ENCODE measurements at regions not wholly inside any gene's neighbourhood (a gene's known extent, or its start where the extent isn't known, plus 50 kb on each side); places are given as distances from the start of the nearest gene placed in this dataset.

DNA sequence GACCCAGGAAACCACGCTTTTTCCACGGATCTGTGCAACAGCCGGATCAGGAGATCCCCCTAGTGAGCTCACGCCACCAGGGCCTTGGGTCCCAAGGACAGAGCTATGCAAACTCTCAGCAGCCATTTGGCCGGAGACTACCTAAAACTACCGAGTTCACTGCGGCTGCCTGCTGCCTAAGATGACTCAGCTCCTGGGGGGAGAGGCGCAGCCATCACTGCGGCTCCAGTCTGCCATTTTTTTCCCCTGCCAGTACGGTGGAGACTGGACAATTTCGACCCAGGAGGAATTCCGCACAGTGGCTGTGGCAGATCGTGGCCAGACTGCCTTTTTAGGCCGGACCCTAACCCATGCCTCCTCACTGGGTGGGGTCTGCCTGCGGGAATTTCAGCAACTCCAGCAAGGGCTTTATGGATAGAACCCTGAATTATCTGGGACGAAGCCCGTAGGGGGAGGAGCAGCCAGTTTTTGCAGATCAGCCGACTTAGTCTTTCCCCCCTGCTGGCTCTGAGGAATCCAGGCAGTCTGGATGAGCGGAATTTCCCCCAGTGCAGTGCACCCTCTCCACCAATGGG lies 424.9 kb upstream of the UBE2E3 start:
- TF ChIP-seq, protein P1, sequence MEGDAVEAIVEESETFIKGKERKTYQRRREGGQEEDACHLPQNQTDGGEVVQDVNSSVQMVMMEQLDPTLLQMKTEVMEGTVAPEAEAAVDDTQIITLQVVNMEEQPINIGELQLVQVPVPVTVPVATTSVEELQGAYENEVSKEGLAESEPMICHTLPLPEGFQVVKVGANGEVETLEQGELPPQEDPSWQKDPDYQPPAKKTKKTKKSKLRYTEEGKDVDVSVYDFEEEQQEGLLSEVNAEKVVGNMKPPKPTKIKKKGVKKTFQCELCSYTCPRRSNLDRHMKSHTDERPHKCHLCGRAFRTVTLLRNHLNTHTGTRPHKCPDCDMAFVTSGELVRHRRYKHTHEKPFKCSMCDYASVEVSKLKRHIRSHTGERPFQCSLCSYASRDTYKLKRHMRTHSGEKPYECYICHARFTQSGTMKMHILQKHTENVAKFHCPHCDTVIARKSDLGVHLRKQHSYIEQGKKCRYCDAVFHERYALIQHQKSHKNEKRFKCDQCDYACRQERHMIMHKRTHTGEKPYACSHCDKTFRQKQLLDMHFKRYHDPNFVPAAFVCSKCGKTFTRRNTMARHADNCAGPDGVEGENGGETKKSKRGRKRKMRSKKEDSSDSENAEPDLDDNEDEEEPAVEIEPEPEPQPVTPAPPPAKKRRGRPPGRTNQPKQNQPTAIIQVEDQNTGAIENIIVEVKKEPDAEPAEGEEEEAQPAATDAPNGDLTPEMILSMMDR (IDR thresholded peaks at IDR 0.05; ENCODE audit: poor library complexity, severe bottlenecking), result no peak
- TF ChIP-seq EZH2 (IDR thresholded peaks at IDR 0.05; ENCODE audit: borderline replicate concordance, insufficient read depth, low read length, poor library complexity, severe bottlenecking) (no peak), EP300 (conservative IDR thresholded peaks at IDR 0.05; ENCODE audit: poor library complexity, severe bottlenecking) (no peak), SMC3 (conservative IDR thresholded peaks at IDR 0.05; ENCODE audit: poor library complexity) (no peak), POLR2AphosphoS5 (IDR thresholded peaks at IDR 0.05) (no peak)

All from neural cell (in vitro differentiated cells).